GM12892 (cell line): ENCODE measurements at regions not wholly inside any gene's neighbourhood (a gene's known extent, or its start where the extent isn't known, plus 50 kb on each side); places are given as distances from the start of the nearest gene placed in this dataset.

ENCODE experiments used
- POLR2AphosphoS5 ChIP-seq: IDR thresholded peaks from 2 replicates; pipeline ENCODE4 v1.6.1; 2011; ENCODE audit warnings: low read depth, low read length, control low read depth
- TAF1 ChIP-seq: IDR thresholded peaks from 2 replicates; pipeline ENCODE4 v1.6.1; 2011; ENCODE audit warnings: low read depth, mild to moderate bottlenecking, control low read depth, low read length, borderline replicate concordance

- TF ChIP-seq TAF1 (no peak), POLR2AphosphoS5 (no peak)
Observed at GRCh38 chr10:120962756-120963593, 111.8 kb downstream of the WDR11 start.
